DND-41 (cell line): ENCODE measurements at regions not wholly inside any gene's neighbourhood (a gene's known extent, or its start where the extent isn't known, plus 50 kb on each side); places are given as distances from the start of the nearest gene placed in this dataset.

Experiments used
- ATAC-seq: fragments of 200-7000 bp; cut with Tn5 transposase; 3 replicates; pipeline ENCODE4 v1.9.1; 2021; ENCODE audit warnings: low read depth; ENCODE audit not compliant: insufficient read depth
- DNase-seq: peaks from one replicate; pipeline ENCODE4 v3.0.0-alpha.2; 2020
- H2AFZ ChIP-seq: 2 replicates; pipeline ENCODE4 v1.6.0; 2012; ENCODE audit warnings: low read depth, low read length
- H3K27ac ChIP-seq: 2 replicates; pipeline ENCODE4 v1.5.1; 2012; ENCODE audit warnings: low read length, inconsistent platforms
- H3K27me3 ChIP-seq: fragments of 200-600 bp; sonication (generic); 2 replicates; pipeline ENCODE4 v1.6.0; 2012; ENCODE audit warnings: low read length, mild to moderate bottlenecking, inconsistent platforms; ENCODE audit not compliant: insufficient read depth, poor library complexity
- H3K36me3 ChIP-seq: 2 replicates; pipeline ENCODE4 v1.5.1; 2012; ENCODE audit warnings: low read length, inconsistent platforms; ENCODE audit not compliant: insufficient read depth
- H3K4me1 ChIP-seq: 2 replicates; pipeline ENCODE4 v1.5.1; 2012; ENCODE audit warnings: mild to moderate bottlenecking, low read length; ENCODE audit not compliant: insufficient read depth
- H3K4me2 ChIP-seq: 2 replicates; pipeline ENCODE4 v1.6.0; 2012; ENCODE audit warnings: mild to moderate bottlenecking, moderate library complexity, low read length, inconsistent platforms; ENCODE audit not compliant: insufficient read depth
- H3K4me3 ChIP-seq, 2 experiments: fragments of 200-600 bp in 1 of 2; shearing (Covaris generic) in 1 of 2; 2 replicates each; pipeline ENCODE4 v1.5.1; 2012 to 2016; ENCODE audit warnings: inconsistent platforms in 2 of 2, low read length in 2 of 2, mild to moderate bottlenecking in 2 of 2, low read depth in 1 of 2, moderate library complexity in 1 of 2
- H3K79me2 ChIP-seq: 2 replicates; pipeline ENCODE4 v1.6.0; 2012; ENCODE audit warnings: low read length, inconsistent platforms; ENCODE audit not compliant: insufficient read depth
- H3K9ac ChIP-seq: 2 replicates; pipeline ENCODE4 v1.6.0; 2012; ENCODE audit warnings: low read depth, mild to moderate bottlenecking, inconsistent platforms, low read length, moderate library complexity
- H3K9me3 ChIP-seq: 2 replicates; pipeline ENCODE4 v1.5.1; 2012; ENCODE audit warnings: low read length, moderate library complexity, mild to moderate bottlenecking, inconsistent platforms; ENCODE audit not compliant: insufficient read depth, severe bottlenecking
- H4K20me1 ChIP-seq: 2 replicates; pipeline ENCODE4 v1.6.0; 2012; ENCODE audit warnings: low read length; ENCODE audit not compliant: insufficient read depth
- EZH2 ChIP-seq: IDR thresholded peaks from 3 replicates; pipeline ENCODE4 v1.6.1; 2012; ENCODE audit warnings: borderline replicate concordance, low read depth, mild to moderate bottlenecking, moderate library complexity, low read length, inconsistent platforms; ENCODE audit not compliant: severe bottlenecking
- TF ChIP-seq, protein P1 (sequence below): IDR thresholded peaks from 2 replicates; pipeline ENCODE4 v1.5.1; 2012; ENCODE audit warnings: borderline replicate concordance, low read length, moderate library complexity, mild to moderate bottlenecking; ENCODE audit not compliant: poor library complexity, severe bottlenecking; ENCODE audit errors: extremely low read depth

DNA sequence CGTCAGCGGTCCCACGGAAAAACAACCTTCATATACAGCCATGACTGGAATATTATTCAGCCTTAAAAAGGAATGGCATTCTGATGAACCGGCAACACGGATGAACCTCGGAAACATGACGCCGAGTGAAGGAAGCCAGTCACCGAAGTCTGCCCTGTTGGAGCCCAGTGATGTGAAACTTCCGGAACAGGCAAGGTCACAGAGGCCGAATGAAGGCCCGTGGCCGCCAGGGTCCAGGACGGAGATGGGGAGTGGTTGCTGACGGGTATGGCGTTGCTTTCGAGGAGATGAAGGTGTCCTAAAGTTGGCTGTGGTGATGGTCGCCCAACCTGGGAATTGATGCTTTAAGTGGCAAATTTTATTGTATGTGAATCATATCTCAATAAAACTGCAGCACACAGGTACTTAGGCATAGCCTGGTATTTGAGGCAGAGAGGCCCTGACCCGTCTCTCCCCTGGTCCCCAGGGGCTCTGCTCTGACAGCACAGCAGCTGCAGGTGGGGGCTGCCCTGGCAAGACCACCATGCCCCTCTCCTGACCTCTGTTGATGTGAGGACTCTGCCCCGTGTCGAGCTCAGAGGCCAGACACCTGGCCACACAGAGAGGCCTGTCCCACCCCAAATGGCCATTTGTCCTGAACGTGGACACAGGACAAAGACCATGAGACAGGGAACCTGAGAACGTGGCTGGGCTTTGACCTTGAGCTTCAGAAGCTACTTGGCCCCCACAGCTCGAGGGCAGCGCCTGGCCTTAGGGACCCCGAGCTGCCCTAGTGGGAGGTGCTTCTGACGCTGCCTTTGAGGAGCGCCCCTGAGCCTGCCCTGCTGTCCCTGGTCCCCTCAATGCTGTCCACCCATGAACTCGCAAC, 1090.8 kb downstream of the BRD1 start:
- no peaks in the 10 kb centered on the region for H4K20me1 ChIP-seq
- H3K4me1 ChIP-seq = no peaks in the 10 kb centered on the region

DNA sequence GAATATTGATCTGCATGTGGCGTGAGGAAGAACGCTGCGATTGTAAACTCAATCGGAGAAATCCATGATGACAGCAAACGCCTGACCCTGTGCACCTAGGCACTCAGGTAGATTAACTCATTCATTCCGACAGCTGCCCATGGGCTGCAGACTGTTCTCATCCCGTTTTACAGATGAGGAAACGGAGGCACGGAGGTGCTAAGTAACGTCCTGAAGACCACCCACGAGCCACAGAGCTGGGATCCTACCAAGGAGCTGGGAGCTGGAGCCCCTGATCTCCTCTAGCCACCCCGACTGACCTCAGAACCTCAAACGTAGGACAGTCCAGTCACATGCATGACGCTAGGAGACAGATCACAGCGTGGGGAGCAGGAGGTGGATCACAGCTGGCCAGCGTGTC, 1092.7 kb downstream of the BRD1 start:
- no peaks in the 10 kb centered on the region for H4K20me1 ChIP-seq
- no peak overlapping the region for H3K4me2 ChIP-seq
- H3K36me3 ChIP-seq = no peaks in the 10 kb centered on the region
- no peaks in the 10 kb centered on the region for H3K79me2 ChIP-seq
- DNase-seq = no peak
- H2AFZ ChIP-seq = no peak overlapping the region
- no peak overlapping the region for H3K4me3 ChIP-seq
- H3K27ac ChIP-seq = no peak overlapping the region
- no peak for ATAC-seq
- no peak overlapping the region for H3K9ac ChIP-seq
- H3K4me1 ChIP-seq = no peaks in the 10 kb centered on the region
- no peak for TF ChIP-seq EZH2
- TF ChIP-seq, protein P1, sequence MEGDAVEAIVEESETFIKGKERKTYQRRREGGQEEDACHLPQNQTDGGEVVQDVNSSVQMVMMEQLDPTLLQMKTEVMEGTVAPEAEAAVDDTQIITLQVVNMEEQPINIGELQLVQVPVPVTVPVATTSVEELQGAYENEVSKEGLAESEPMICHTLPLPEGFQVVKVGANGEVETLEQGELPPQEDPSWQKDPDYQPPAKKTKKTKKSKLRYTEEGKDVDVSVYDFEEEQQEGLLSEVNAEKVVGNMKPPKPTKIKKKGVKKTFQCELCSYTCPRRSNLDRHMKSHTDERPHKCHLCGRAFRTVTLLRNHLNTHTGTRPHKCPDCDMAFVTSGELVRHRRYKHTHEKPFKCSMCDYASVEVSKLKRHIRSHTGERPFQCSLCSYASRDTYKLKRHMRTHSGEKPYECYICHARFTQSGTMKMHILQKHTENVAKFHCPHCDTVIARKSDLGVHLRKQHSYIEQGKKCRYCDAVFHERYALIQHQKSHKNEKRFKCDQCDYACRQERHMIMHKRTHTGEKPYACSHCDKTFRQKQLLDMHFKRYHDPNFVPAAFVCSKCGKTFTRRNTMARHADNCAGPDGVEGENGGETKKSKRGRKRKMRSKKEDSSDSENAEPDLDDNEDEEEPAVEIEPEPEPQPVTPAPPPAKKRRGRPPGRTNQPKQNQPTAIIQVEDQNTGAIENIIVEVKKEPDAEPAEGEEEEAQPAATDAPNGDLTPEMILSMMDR = no peak
- no peaks in the 10 kb centered on the region for H3K9me3 ChIP-seq
- peaks cover 5% of the 10 kb centered on the region for H3K27me3 ChIP-seq

More for the DNA sequence above, 1090.8 kb downstream of the BRD1 start:
- Histone ChIP-seq H3K79me2 (no peaks in the 10 kb centered on the region), H3K9ac (no peak overlapping the region), H3K27me3 (no peaks in the 10 kb centered on the region), H3K4me3 (no peak overlapping the region), H3K9me3 (no peaks in the 10 kb centered on the region), H2AFZ (no peak overlapping the region), H3K36me3 (no peaks in the 10 kb centered on the region), H3K27ac (no peak overlapping the region), H3K4me2 (no peak overlapping the region)
- ATAC-seq (no peak), DNase-seq (no peak)
- no peak for TF ChIP-seq EZH2
- TF ChIP-seq, protein P1 = no peak

- H3K4me1 ChIP-seq = no peaks in the 10 kb centered on the region
- H3K9me3 ChIP-seq = no peaks in the 10 kb centered on the region
- ATAC-seq = no peak
- no peak overlapping the region for H3K27ac ChIP-seq
- no peaks in the 10 kb centered on the region for H3K36me3 ChIP-seq
- DNase-seq = no peak
- H3K79me2 ChIP-seq = no peaks in the 10 kb centered on the region
- no peak overlapping the region for H3K9ac ChIP-seq
- H3K4me2 ChIP-seq = no peak overlapping the region
- H4K20me1 ChIP-seq = no peaks in the 10 kb centered on the region
- H2AFZ ChIP-seq = no peak overlapping the region
- peaks cover 5% of the 10 kb centered on the region for H3K27me3 ChIP-seq
- TF ChIP-seq, protein P1 = no peak
- no peak for TF ChIP-seq EZH2
- no peak overlapping the region for H3K4me3 ChIP-seq
Measured at GRCh38 chr22:48734359-48734758, 1093.3 kb downstream of the BRD1 start.
